GM18519 (cell line): ENCODE measurements at regions not wholly inside any gene's neighbourhood (a gene's known extent, or its start where the extent isn't known, plus 50 kb on each side); places are given as distances from the start of the nearest gene placed in this dataset.

ENCODE experiments used
- ATAC-seq: cut with Tn5 transposase; IDR thresholded peaks from one replicate; pipeline ENCODE4 v1.9.1; 2021; ENCODE audit warnings: mild to moderate bottlenecking, moderate library complexity; ENCODE audit not compliant: unreplicated experiment, low FRiP score

DNA sequence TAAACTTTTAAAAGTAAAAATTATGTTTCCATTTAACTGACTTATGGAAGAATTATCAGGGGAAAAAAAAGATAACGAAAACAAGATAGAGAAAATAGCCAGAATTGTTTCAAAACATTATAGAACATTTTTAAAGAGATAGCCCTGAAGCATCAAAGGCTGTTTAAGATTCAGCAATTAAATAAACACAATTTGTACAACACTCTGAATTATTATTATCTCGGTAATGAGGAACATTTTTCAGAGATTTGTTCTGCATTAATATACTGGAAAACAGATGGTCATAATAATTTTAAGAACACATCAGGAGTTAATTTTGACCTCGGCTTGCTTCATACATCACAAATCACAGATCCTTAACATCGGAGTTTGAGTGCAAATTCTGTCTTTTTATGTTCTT is 643.8 kb downstream of the SORCS1 start:
- ATAC-seq, result no peak

GRCh38 chr10:106519376-106520030 is 645.0 kb downstream of the SORCS1 start:
- no peak for ATAC-seq

- no peak for ATAC-seq
Observed at GRCh38 chr10:106515206-106515790, 649.2 kb downstream of the SORCS1 start.

DNA sequence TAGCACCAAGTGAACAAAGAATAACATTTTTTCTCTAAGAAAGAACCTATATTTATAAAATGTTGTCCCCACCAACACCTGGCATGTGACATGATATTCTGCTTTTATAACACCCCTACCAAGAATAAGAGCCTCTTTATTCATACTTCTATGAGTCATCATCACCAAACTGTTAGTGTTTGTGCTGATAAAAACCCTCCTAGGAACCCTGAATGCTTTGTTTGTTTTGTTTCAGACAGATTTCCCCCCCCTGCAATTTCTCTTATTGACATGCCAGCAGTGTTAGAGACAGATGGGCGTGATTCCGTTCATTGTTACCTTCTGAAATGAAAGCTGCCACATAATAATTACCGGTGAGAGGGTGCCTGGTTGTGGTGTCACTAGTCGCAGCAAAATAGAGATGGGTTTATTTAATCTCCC is 651.1 kb downstream of the SORCS1 start:
- no peak for ATAC-seq

GRCh38 chr10:106511917-106512316 is 652.6 kb downstream of the SORCS1 start:
- no peak for ATAC-seq

DNA sequence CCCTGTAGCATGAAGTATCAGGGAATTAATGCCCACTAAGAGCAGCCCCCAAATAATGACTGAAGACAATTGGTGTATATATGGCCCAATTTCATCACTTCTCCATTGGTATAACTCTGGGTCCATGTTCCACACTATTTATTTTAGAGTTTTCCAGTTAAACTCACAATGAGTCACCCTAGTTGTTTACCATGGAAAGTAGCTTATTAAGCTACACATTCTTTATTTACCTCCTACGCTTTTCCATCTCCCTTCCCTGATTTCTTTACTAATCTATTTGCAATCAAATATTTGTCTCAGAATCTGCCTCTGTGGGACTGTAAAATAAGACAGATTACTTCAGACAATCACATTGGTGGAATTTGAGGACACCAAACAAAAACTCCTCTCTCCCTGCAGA is 655.6 kb downstream of the SORCS1 start:
- ATAC-seq, result no peak

GRCh38 chr10:106506526-106507283 is 657.8 kb downstream of the SORCS1 start:
- no peak for ATAC-seq

GRCh38 chr10:106504536-106504935 is 660.0 kb downstream of the SORCS1 start:
- ATAC-seq, result no peak

GRCh38 chr10:106502641-106503040 is 661.9 kb downstream of the SORCS1 start:
- no peak for ATAC-seq

- no peak for ATAC-seq
Observed at GRCh38 chr10:106500925-106501525, 663.5 kb downstream of the SORCS1 start.

DNA sequence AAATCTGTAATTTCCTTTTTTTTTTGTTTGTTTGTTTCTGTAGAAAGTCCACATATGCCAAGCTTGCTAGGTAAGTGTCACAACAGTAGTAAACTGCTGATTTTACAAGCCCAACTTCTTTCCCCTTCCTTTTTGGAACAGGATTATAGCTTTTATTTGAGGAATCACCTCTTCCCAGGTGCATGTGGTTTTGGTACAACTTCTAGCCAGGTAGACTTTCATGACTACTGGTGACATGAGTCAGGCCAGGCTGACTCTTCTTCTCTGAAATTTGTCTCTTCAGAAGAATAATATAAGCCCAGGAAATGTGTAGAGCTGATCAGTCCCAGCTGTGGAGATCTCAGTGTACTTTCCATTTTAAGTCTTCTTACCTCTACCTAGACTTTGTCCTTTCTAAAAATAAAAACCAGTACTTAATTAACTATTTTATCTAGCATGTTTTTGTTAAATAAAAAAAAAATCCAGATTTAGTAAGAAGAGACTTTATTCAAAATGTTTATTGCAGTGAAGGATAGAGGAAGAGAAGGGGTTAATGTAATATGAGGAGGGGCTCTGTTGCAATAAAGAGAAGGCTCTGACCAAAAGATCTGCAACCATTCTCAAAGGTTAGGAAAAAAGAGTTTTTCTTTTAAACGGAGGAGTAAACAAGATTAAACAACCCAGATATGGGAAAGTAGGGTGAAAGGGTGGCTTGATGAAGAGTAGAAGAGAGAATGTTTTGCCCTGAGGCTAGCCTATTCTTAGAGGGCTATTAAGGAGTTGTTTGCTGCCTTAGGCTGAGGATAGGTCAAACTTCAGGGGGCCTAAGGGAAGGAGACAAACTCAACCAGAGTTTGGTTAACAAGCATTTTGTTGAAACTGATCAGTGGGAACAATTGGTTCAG is 664.2 kb downstream of the SORCS1 start:
- no peak for ATAC-seq

- no peak for ATAC-seq
Observed at GRCh38 chr10:106499448-106499847, 665.1 kb downstream of the SORCS1 start.

- ATAC-seq, result no peak
Observed at GRCh38 chr10:106498675-106499074, 665.8 kb downstream of the SORCS1 start.

- no peak for ATAC-seq
Observed at GRCh38 chr10:106495931-106496330, 668.6 kb downstream of the SORCS1 start.

GRCh38 chr10:106493751-106494150 is 670.8 kb downstream of the SORCS1 start:
- ATAC-seq, result no peak

DNA sequence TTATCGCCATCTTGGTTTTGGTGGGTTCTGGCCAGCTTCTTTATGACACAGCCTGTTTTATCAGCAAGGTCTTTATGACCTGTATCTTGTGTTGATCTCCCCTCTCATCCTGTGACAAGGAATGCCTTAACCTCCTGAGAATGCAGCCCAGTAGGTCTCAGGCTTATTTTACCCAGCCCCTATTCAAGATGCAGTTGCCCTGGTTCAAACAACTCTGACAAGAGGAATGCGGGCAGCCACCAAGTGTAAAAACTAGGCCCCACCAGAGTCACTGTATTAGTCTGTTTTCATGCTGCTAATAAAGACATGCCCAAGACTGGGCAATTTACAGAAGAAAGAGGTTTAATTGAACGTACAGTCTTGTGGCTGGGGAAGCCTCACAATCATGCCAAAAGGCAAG is 671.3 kb downstream of the SORCS1 start:
- ATAC-seq, result no peak

DNA sequence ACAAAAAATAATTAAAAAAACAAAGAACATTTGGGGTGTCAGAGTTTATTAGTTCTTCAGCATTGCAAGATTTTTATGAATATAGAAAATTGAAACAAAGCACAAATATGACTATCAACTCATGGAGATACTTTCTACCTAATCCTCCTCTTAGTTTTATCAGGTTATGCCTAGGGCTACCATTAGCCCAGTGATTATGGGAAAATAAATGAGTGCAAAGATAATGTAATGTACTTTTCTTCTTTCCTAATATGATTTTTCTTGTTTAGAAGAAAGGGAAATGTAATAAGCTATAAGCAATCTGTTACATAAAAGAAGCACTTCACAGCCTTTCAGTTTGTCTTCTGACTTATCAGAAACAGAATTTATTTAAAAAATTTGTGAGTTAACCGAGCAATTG is 676.8 kb downstream of the SORCS1 start:
- no peak for ATAC-seq

DNA sequence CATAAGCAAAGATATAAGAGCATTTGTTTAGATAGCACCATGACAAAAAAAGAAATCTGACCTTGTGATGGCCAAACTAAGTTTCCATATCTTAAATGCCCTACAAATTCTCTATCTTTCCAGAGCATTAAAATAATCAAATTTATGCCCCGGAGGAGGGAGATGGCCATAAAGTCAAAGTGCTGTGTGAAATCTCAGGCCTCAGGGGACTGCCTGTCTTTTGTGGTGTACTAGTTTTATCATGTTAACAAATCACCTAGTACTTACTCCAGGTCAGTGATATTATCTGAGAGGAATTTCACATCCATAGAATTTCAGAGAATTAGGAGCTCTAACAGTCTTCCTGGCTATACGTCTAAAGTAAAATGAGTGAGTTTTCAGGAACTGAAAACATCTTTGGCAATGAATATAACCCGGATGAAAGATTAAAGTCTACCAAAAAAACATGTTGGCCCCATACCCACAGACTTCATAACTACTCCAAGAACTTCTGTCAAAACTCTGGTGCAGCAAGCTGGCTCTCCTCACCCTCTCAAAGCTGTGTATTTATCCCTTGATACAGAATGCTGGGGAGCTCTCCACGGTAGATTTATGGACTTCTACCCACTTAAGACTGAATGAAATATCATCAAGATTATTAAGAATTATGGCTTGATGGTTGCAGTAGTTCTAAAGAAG is 682.8 kb downstream of the SORCS1 start:
- no peak for ATAC-seq

- no peak for ATAC-seq
Observed at GRCh38 chr10:106479636-106480035, 684.9 kb downstream of the SORCS1 start.

GRCh38 chr10:106474876-106475275 is 689.6 kb downstream of the SORCS1 start:
- no peak for ATAC-seq
